ENCODE measurements at regions not wholly inside any gene's neighbourhood (a gene's known extent, or its start where the extent isn't known, plus 50 kb on each side); places are given as distances from the start of the nearest gene placed in this dataset.

DNA sequence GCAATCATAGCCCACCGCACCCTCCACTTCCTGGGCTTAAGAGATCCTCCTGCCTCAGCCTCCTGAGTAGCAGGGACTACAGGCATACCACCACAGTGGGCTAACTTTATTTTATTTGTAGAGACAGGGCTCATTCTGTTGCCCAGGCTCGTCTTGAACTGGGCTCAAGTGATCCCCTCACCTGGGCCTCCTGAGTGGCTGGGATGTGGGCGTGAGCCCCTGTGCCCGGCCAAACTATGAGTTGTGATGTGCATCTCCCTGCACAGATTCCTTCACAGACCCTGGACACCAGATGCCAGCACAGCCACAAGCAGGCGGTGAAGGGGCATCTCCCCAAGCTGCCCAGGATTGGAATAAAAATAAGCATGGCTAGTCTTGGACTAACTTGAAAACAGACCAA, 244.9 kb upstream of the IRX1 start:
- ChIA-PET CTCF (no interaction called here), POLR2A (no interaction called here)
- no peaks in the 10 kb centered on the region for H3K27me3 ChIP-seq (ENCODE audit: control insufficient read depth, insufficient read depth, low read length)
- DNase-seq (ENCODE audit: low read depth, low spot score) = no peak
- H3K27ac ChIP-seq (ENCODE audit: low read depth, low read length) = no peak overlapping the region
- no peak overlapping the region for H3K4me3 ChIP-seq (ENCODE audit: low read depth, low read length)
- TF ChIP-seq, protein P1, sequence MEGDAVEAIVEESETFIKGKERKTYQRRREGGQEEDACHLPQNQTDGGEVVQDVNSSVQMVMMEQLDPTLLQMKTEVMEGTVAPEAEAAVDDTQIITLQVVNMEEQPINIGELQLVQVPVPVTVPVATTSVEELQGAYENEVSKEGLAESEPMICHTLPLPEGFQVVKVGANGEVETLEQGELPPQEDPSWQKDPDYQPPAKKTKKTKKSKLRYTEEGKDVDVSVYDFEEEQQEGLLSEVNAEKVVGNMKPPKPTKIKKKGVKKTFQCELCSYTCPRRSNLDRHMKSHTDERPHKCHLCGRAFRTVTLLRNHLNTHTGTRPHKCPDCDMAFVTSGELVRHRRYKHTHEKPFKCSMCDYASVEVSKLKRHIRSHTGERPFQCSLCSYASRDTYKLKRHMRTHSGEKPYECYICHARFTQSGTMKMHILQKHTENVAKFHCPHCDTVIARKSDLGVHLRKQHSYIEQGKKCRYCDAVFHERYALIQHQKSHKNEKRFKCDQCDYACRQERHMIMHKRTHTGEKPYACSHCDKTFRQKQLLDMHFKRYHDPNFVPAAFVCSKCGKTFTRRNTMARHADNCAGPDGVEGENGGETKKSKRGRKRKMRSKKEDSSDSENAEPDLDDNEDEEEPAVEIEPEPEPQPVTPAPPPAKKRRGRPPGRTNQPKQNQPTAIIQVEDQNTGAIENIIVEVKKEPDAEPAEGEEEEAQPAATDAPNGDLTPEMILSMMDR (IDR thresholded peaks at IDR 0.05; ENCODE audit: low read depth, low read length) = no peak
- peaks cover 70% of the 10 kb centered on the region for H3K9me3 ChIP-seq (ENCODE audit: control insufficient read depth, insufficient read depth, low read length)

DNA sequence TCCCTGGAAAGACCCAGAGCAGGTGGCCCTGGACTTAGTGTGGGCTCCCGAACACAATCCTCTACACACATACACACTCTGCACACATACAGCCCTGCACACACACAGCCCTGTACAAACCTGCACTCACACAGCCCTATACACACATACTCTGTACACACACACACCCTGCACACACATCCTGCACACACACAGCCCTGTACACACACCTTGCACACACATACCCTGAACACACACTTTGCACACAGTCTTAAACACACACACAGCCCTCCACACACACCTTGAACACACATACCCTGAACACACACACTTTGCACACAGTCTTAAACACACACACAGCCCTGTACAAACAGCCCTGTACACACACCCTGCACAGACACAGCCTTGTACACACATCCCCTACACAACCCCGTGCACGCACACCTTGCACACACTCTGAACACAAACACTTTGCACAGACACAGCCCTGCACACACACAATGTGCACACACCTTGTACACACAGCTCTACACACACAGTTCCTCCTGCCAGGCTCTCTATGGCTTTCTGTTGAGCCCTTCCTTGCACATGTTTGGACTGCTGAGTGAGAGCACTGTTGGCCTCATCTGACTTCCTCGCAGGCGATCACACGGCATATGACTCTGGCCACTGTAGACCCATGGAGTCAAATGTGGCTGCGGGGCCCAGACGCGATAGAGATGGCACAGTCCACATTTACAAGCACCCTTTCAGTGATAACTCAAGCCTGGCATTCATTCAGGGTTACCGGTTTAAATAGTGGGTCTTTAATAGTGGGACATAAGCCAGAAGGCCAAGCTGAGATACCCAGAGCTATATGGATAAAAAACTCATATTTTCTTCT, 245.7 kb upstream of the IRX1 start:
- ChIA-PET POLR2A (no interaction called here), CTCF (no interaction called here)
- Histone ChIP-seq H3K27ac (ENCODE audit: low read depth, low read length) (no peak overlapping the region), H3K4me3 (ENCODE audit: low read depth, low read length) (no peak overlapping the region), H3K27me3 (ENCODE audit: control insufficient read depth, insufficient read depth, low read length) (no peaks in the 10 kb centered on the region), H3K9me3 (ENCODE audit: control insufficient read depth, insufficient read depth, low read length) (peaks cover 70% of the 10 kb centered on the region)
- no peak for DNase-seq (ENCODE audit: low read depth, low spot score)
- TF ChIP-seq, protein P1 (IDR thresholded peaks at IDR 0.05; ENCODE audit: low read depth, low read length) = no peak

DNA sequence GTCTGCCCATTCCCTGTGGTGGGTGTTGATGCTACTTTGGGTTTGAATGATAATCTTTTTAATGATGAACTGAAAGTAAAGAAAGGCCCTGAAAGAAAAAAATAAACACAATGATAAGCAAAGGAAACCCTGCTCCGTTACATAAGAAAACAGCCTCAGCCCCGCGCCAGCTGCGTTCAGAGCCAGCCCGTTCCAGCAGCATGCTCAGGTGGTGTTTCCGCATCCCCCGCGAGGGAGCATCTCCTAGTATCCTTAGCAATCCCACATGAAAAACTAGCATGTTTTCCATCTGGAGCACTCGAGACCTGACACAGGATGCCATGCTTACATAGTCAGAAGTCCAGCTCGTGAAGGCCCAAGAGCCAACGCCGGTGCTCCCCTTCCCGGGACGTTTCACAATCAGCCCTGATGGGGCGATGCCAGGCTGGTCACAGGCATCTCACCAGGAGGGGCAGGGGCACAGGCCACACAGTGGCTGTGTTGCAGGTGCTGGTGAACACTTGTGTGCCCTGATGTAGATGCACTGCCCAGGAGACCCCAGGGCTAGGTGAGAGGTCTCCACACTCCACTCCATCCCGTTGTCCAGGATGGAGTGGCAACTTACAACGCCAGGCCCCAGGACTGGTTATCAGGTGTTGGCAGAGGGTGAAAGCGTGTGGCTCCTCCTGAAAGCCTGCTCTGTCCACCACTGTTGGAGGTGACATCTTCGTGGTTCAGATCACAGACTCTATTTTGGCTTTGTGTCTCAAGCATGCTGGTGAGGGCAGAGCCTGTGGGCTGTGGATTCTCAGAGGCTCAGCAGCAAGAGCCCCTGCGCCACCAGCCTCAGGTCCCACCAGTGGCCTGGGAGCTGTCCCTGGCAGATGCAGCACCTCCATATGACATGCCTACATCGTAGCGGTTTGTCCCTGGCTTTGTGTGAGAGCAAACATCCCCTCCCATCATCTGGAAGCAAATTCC, 246.8 kb upstream of the IRX1 start:
- CTCF ChIA-PET = no interaction called here
- DNase-seq (ENCODE audit: low read depth, low spot score) = no peak
- POLR2A ChIA-PET = no interaction called here
- Histone ChIP-seq H3K9me3 (ENCODE audit: control insufficient read depth, insufficient read depth, low read length) (peaks cover 79% of the 10 kb centered on the region), H3K27me3 (ENCODE audit: control insufficient read depth, insufficient read depth, low read length) (no peaks in the 10 kb centered on the region), H3K27ac (ENCODE audit: low read depth, low read length) (no peak overlapping the region), H3K4me3 (ENCODE audit: low read depth, low read length) (no peak overlapping the region)
- TF ChIP-seq, protein P1 (IDR thresholded peaks at IDR 0.05; ENCODE audit: low read depth, low read length) = no peak

DNA sequence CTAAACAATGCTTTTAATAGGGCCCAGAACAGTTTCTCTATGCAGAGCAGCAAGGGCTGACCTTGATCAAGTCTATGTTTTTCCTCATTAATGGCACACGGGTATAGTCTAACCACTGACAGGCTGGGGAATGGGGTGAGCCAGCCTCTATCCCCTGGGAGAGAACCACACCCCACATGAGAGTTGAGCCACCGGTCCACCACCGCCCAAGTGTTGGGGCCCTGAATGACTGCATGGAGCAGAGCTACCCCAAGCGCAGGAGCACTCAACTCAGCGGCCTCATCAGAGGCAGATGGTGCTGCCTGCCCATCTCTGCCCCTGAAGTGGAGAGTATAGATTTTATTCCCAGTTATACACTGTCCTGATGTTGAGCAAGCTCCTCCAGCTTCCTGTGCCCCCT, 247.9 kb upstream of the IRX1 start:
- DNase-seq (ENCODE audit: low read depth, low spot score) = no peak
- TF ChIP-seq, protein P1 (IDR thresholded peaks at IDR 0.05; ENCODE audit: low read depth, low read length) = no peak
- Histone ChIP-seq H3K27ac (ENCODE audit: low read depth, low read length) (no peak overlapping the region), H3K9me3 (ENCODE audit: control insufficient read depth, insufficient read depth, low read length) (peaks cover 80% of the 10 kb centered on the region), H3K4me3 (ENCODE audit: low read depth, low read length) (no peak overlapping the region), H3K27me3 (ENCODE audit: control insufficient read depth, insufficient read depth, low read length) (no peaks in the 10 kb centered on the region)
- POLR2A ChIA-PET = no interaction called here
- CTCF ChIA-PET = no interaction called here
